HT-29 (cell line): ENCODE measurements at regions not wholly inside any gene's neighbourhood (a gene's known extent, or its start where the extent isn't known, plus 50 kb on each side); places are given as distances from the start of the nearest gene placed in this dataset.
"Not testable (repeated sequence)": the region's sequence is repeated elsewhere in the genome, so short reads cannot be mapped to it uniquely, and the experiment has no call there.

ENCODE experiments used
- DNase-seq: peaks from one replicate; pipeline ENCODE4 v3.0.0-alpha.2; 2015; ENCODE audit warnings: low spot score

- peak; percentile 17 for DNase-seq
Observed at GRCh38 chrX:89539150-89539549, 382.6 kb upstream of the TGIF2LX start.

GRCh38 chrX:89557146-89557545 lies 364.6 kb upstream of the TGIF2LX start:
- not testable (repeated sequence) for DNase-seq

GRCh38 chrX:89562079-89562478 lies 359.6 kb upstream of the TGIF2LX start:
- not testable (repeated sequence) for DNase-seq

GRCh38 chrX:89563107-89563506 lies 358.6 kb upstream of the TGIF2LX start:
- DNase-seq, result not testable (repeated sequence)

- DNase-seq, result not testable (repeated sequence)
Observed at GRCh38 chrX:89567787-89568186, 353.9 kb upstream of the TGIF2LX start.

GRCh38 chrX:89581868-89582267 lies 339.8 kb upstream of the TGIF2LX start:
- DNase-seq, result peak; percentile 2

- DNase-seq, result not testable (repeated sequence)
Observed at GRCh38 chrX:89631858-89632257, 289.9 kb upstream of the TGIF2LX start.

- DNase-seq, result not testable (repeated sequence)
Observed at GRCh38 chrX:89635887-89636286, 285.8 kb upstream of the TGIF2LX start.

GRCh38 chrX:89658662-89659061 lies 263.0 kb upstream of the TGIF2LX start:
- DNase-seq, result not testable (repeated sequence)

GRCh38 chrX:89706481-89706880 lies 215.2 kb upstream of the TGIF2LX start:
- DNase-seq, result not testable (repeated sequence)

- DNase-seq, result not testable (repeated sequence)
Observed at GRCh38 chrX:89707363-89707927, 214.3 kb upstream of the TGIF2LX start.

GRCh38 chrX:89734367-89734766 lies 187.3 kb upstream of the TGIF2LX start:
- DNase-seq, result not testable (repeated sequence)

GRCh38 chrX:89756466-89756865 lies 165.2 kb upstream of the TGIF2LX start:
- DNase-seq, result not testable (repeated sequence)

- DNase-seq, result peak; percentile 48
Observed at GRCh38 chrX:89757767-89758166, 163.9 kb upstream of the TGIF2LX start.

GRCh38 chrX:89759076-89759685 lies 162.5 kb upstream of the TGIF2LX start:
- peak; percentile 6 for DNase-seq

- DNase-seq, result not testable (repeated sequence)
Observed at GRCh38 chrX:89771639-89772038, 150.1 kb upstream of the TGIF2LX start.

- not testable (repeated sequence) for DNase-seq
Observed at GRCh38 chrX:89811440-89811839, 110.3 kb upstream of the TGIF2LX start.

- DNase-seq, result not testable (repeated sequence)
Observed at GRCh38 chrX:89839723-89840122, 82.0 kb upstream of the TGIF2LX start.

- peak; percentile 26 for DNase-seq
Observed at GRCh38 chrX:89871662-89872061, 50.0 kb upstream of the TGIF2LX start.
